OCI-LY7 (cell line): ENCODE measurements at regions not wholly inside any gene's neighbourhood (a gene's known extent, or its start where the extent isn't known, plus 50 kb on each side); places are given as distances from the start of the nearest gene placed in this dataset.

Source experiments
- BruUV-seq: library from RNA; stranded (reverse); fragments of 400-500 nt; replicated peaks from 2 replicates; lab custom pipeline; 2021; lab: Mats Ljungman, UMichigan
- CTCF ChIA-PET: fragments of 300-600 bp; sonication (Branson Sonifier 250); formaldehyde crosslinking; loops from one replicate; lab custom pipeline; 2022; ENCODE audit warnings: antibody characterized with exemption; ENCODE audit not compliant: unreplicated experiment; lab: Charles Lee
- POLR2A ChIA-PET: fragments of 300-600 bp; sonication (Branson Sonifier 250); formaldehyde crosslinking; loops from one replicate; lab custom pipeline; 2022; ENCODE audit warnings: antibody characterized with exemption; lab: Charles Lee
- DNase-seq: peaks from one replicate; pipeline ENCODE4 v3.0.0-alpha.2; 2015; ENCODE audit warnings: low spot score
- H2AFZ ChIP-seq: fragments of 200-600 bp; sonication (generic), shearing (Covaris generic); 2 replicates; pipeline ENCODE4 v1.6.1; 2014; ENCODE audit warnings: mild to moderate bottlenecking, antibody characterized with exemption, low read length, moderate library complexity
- H3K27ac ChIP-seq: fragments of 200-600 bp; sonication (generic); 2 replicates; pipeline ENCODE4 v1.5.1; 2014; ENCODE audit warnings: mixed run types, low read depth, mild to moderate bottlenecking, moderate library complexity, low read length, inconsistent platforms; ENCODE audit not compliant: poor library complexity, severe bottlenecking
- H3K36me3 ChIP-seq: fragments of 200-600 bp; sonication (generic); 2 replicates; pipeline ENCODE4 v1.6.1; 2014; ENCODE audit warnings: mild to moderate bottlenecking, antibody characterized with exemption, low read length, moderate library complexity, mixed read lengths; ENCODE audit not compliant: insufficient read depth
- H3K4me1 ChIP-seq: fragments of 200-600 bp; sonication (generic); 2 replicates; pipeline ENCODE4 v1.5.1; 2014; ENCODE audit warnings: mild to moderate bottlenecking, low read length; ENCODE audit not compliant: insufficient read depth, poor library complexity, severe bottlenecking
- H3K4me2 ChIP-seq: fragments of 200-600 bp; sonication (generic); 2 replicates; pipeline ENCODE4 v1.6.1; 2014; ENCODE audit warnings: mild to moderate bottlenecking, low read length
- H3K4me3 ChIP-seq: fragments of 200-600 bp; sonication (generic); 2 replicates; pipeline ENCODE4 v1.5.1; 2014; ENCODE audit warnings: mild to moderate bottlenecking, low read depth, low read length; ENCODE audit not compliant: poor library complexity, severe bottlenecking
- H3K79me2 ChIP-seq: fragments of 200-600 bp; sonication (generic); 2 replicates; pipeline ENCODE4 v1.6.1; 2016; ENCODE audit warnings: low read depth, mild to moderate bottlenecking, low read length, moderate library complexity, mixed read lengths; ENCODE audit not compliant: insufficient read depth
- H3K9me2 ChIP-seq: fragments of 200-600 bp; sonication (generic); 2 replicates; pipeline ENCODE4 v1.6.1; 2016; ENCODE audit warnings: mild to moderate bottlenecking, low read length, mixed read lengths; ENCODE audit not compliant: insufficient read depth
- H3K9me3 ChIP-seq: fragments of 200-600 bp; sonication (generic); 2 replicates; pipeline ENCODE4 v1.6.1; 2014; ENCODE audit warnings: mild to moderate bottlenecking, mixed run types, low read length, mixed read lengths
- H4K20me1 ChIP-seq: fragments of 200-600 bp; sonication (generic); 2 replicates; pipeline ENCODE4 v1.6.1; 2014; ENCODE audit warnings: mild to moderate bottlenecking, antibody characterized with exemption, low read length, moderate library complexity, mixed read lengths; ENCODE audit not compliant: insufficient read depth
- CTCF ChIP-seq: fragments of 200-600 bp; sonication (generic); conservative IDR thresholded peaks from 2 replicates; pipeline ENCODE4 v1.5.1; 2014; ENCODE audit warnings: mild to moderate bottlenecking, antibody characterized with exemption, low read length, moderate library complexity, mixed read lengths
- EZH2phosphoT487 ChIP-seq: fragments of 200-600 bp; sonication (generic); IDR thresholded peaks from 2 replicates; pipeline ENCODE4 v1.6.1; 2018; ENCODE audit warnings: low read depth, borderline replicate concordance, mild to moderate bottlenecking, mixed run types, antibody characterized with exemption, low read length, moderate library complexity, mixed read lengths
- intact Hi-C: fragments of 100-400 bp; cut with micrococcal nuclease; formaldehyde crosslinking; loops from one replicate; pipeline ENCODE4 v1.10.0; 2022; ENCODE audit not compliant: unreplicated experiment

GRCh38 chr2:15708161-15708560, 116.5 kb downstream of the DDX1 start:
- no peaks in the 10 kb centered on the region for H4K20me1 ChIP-seq
- no peaks in the 10 kb centered on the region for H3K4me1 ChIP-seq
- no peaks in the 10 kb centered on the region for H3K79me2 ChIP-seq
- H3K9me2 ChIP-seq, result no peaks in the 10 kb centered on the region
- TF ChIP-seq EZH2phosphoT487, result no peak
- no peak for TF ChIP-seq CTCF
- no peak overlapping the region for H3K4me2 ChIP-seq
- H3K9me3 ChIP-seq, result no peaks in the 10 kb centered on the region
- no peaks in the 10 kb centered on the region for H3K36me3 ChIP-seq
- H3K27ac ChIP-seq, result no peak overlapping the region
- H2AFZ ChIP-seq, result no peak overlapping the region
- no TSS peak for BruUV-seq
- intact Hi-C loops, result no loop called here
- no peak overlapping the region for H3K4me3 ChIP-seq
- CTCF ChIA-PET, result no interaction called here
- POLR2A ChIA-PET, result interaction anchor here (0.5 kb wide), 1 partner anchor 535 kb away, joined by 3 read pairs; no protein-coding TSS in a partner anchor
- DNase-seq, result no peak

GRCh38 chr2:15708865-15709820, 117.5 kb downstream of the DDX1 start:
- intact Hi-C loops, result no loop called here
- Histone ChIP-seq H3K79me2 (no peaks in the 10 kb centered on the region), H2AFZ (no peak overlapping the region), H3K4me2 (no peak overlapping the region), H3K4me3 (no peak overlapping the region), H3K9me2 (no peaks in the 10 kb centered on the region), H4K20me1 (no peaks in the 10 kb centered on the region), H3K36me3 (no peaks in the 10 kb centered on the region), H3K9me3 (no peaks in the 10 kb centered on the region), H3K27ac (no peak overlapping the region), H3K4me1 (no peaks in the 10 kb centered on the region)
- TF ChIP-seq CTCF (no peak), EZH2phosphoT487 (no peak)
- CTCF ChIA-PET, result no interaction called here
- POLR2A ChIA-PET, result no interaction called here
- no peak for DNase-seq
- BruUV-seq, result no TSS peak
